Stimulated activated CD8-positive, alpha-beta memory T cell treated with anti-CD3 and anti-CD28 coated beads, Interleukin-4, amount 100 ng/mL, for 1 hour (primary cell): ENCODE measurements at regions not wholly inside any gene's neighbourhood (a gene's known extent, or its start where the extent isn't known, plus 50 kb on each side); places are given as distances from the start of the nearest gene placed in this dataset.

Experiments used
- DNase-seq, 2 donors: peaks; one replicate each; pipeline ENCODE4 v3.0.0-alpha.2; 2020; ENCODE audit warnings: low read depth in 2 of 2, low spot score in 1 of 2

DNA sequence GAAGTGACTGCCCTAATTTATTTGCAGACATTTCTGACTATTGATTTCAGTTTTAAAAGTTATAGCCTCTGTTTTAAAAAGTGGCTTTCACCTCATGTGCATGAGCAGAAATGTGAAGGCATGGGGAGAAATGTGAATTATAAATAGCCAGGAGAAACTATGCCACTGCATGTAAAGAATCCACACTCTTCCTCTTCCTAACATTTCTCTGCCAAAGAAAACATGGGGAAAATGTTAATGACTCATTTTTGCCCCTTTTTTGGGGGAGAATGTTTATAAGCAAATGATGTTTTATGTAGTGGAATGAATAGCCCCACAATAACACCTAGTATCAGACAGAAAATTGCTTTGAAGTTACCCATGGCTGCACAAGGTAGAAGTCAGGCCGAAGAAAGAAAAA lies 249.0 kb upstream of the TANK start:
- no peak for DNase-seq

DNA sequence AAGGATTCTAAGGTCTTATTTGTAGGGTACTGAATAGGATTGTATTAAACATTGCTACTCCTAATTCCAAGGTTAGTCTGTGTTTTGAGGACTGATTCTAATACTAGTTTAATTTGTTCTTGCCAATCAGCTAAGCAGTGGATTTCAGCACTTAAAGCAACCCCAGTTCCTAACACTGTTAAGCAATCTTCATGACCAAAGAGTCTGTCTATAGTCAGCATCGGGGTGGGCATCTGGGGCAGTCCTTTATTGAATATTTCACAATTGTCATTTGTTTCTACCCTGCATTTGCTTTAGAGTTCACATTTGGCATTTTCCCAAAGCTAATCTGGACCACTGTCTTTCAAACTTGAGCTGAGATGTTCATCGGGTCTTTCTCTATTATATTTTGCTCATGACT lies 248.0 kb upstream of the TANK start:
- DNase-seq = no peak

DNA sequence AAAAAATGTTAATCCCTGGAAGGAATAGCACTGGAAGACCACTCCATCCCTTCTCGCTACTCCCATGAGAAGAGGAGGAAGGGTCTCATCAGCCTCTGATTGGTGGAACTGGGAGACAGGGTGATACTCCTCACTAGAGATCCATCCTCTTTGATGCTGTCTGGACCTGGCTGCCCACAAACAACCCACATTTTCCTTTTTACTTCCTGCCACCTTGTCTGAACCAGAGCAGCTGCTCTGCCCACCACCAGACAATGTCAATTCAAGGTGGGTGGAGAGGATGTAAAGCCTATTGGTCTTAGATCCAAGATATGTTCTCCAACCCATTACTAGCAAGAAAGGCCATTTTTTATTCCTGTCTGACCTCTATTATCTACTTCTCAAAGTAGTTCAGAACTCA lies 246.9 kb upstream of the TANK start:
- DNase-seq = no peak

DNA sequence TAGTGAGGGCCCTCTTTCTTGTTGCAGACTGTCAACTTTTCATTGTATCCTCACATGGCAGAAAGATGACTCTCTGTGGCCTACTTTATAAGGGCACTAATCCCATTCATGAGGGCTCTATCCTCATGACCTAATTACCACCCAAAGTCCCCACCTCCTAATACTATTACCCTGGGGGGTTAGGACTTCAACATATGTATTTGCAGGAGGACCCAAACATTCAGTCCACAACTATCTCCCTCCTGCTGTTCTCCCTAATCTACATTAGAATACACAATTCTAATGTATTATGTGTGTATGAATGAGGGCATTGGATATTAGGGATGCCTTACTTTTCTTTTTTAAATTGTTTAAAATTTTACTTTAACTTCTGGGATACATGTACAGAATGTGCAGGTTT lies 246.0 kb upstream of the TANK start:
- DNase-seq = no peak

DNA sequence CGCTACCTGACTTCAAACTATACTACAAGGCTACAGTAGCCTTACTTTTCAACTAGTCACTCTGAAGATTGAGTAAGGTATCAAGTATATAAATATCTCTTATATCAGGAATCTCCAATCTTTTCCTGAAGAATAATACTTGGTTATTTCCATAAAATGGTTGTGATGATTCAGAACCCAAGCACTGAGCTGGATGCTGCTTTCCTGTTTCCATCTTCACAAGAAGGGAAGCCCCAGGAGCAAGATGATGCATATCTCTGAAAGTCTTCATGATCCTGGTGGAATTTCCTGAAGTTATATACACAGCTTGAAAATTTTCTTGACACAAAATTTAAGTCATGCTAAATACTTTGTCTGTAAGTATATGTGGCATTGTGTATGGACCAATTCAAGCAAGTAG lies 243.9 kb upstream of the TANK start:
- no peak for DNase-seq

DNA sequence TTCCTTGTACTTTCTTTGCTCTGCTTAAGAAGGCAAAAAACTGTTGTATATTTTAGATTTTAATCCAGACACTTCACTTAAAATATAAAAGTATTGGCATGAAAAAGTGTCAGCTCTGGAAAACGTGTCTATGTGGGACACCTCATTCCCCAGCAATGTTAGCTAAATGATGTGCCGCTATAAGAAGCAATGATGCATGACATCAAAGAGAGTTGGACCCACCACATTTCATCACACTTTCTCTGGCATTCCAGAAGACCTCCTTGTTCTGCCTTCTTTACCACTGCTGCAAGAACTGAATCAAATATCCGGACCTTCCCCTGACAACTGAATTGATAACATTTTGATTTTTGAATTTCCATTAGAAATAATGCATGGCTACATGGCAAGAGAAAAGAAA lies 242.4 kb upstream of the TANK start:
- DNase-seq = no peak

DNA sequence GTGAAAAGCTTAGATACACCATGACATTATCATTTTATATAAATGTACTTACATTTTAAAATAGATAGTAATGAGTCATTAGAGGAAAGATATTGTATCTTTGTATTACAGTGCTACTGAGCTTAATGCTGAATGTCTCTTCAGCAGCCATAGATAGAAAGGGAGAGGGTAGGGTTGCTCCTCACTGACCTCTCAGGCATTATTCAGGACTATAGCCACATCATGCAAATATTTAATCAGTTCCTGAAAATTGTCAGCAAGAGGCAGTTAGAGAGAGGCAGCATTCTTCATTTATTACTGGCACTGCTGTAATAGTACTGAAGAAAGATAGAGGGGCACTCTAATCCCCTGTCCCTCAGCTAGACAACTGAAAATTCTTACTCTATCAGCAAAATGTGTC lies 242.0 kb upstream of the TANK start:
- DNase-seq = no peak

DNA sequence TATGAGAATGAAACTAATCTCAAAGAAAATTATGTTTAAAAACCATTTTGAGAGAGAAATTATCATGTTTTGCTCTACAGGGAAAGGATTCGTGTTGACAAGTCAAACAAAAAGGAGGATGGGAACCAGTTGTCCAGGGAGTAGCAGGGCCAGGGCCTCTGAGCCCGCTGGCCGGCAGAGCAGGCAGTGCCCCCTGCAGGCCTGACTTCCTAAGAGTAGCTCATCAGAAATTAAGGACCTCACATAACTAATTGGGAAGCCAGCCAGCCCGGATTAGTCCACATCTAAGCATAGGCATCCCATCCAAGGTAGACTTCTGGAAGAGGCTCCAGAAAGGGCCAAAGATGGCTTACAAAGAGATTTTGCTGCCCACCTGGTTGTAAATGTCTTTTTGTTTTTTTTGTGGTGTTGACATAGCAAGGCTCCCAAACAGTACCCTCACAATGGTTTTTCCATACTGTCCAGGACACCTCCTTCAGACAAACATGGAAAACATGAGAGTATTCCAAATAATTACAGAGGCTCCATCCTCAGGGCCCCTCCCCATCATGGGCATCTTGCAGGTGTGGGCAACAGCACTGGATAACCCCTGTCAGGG lies 241.2 kb upstream of the TANK start:
- DNase-seq = no peak

DNA sequence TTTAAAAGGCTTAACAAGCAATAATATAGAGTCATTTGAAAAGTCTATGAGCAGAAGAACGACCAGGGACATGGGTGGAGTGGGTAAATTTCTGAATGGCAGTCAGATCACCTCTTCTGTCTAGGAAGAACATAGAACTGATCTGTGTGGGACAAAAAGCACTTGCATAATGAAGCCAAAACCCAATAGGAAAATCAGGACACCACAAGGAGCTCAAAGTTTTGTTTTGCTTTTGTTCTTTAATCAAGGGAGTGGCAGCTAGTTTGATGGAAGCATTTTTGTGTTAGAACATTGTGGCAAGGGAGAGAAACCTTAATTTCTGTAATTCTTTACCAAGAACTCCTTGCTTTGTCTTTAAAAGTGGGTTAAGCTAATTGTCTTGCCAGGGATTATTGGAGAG lies 240.2 kb upstream of the TANK start:
- no peak for DNase-seq

DNA sequence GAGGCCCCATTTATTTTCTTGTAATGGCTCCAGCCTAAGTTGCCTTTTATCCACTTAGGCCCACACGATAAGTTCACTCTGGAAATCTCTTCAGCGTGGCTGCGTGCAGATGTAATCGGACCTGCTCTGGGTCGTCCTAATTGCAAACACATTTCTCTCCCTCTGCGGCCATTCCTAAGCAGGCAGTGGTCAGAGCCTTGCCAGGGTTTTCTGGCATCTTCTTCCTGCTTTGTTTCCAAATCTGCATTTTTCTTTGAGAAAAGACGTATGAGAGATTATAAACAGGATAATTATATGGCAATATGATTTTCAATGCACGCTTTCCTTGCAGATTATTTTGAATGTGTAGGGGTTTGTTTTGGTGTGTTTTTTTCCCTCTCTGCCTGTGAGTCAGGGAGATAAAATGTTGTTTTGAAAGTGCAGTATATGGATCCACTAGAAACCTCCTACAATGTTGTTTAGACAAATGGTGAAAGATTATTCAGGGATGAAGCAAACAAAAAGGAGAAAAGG lies 239.4 kb upstream of the TANK start:
- DNase-seq = no peak

DNA sequence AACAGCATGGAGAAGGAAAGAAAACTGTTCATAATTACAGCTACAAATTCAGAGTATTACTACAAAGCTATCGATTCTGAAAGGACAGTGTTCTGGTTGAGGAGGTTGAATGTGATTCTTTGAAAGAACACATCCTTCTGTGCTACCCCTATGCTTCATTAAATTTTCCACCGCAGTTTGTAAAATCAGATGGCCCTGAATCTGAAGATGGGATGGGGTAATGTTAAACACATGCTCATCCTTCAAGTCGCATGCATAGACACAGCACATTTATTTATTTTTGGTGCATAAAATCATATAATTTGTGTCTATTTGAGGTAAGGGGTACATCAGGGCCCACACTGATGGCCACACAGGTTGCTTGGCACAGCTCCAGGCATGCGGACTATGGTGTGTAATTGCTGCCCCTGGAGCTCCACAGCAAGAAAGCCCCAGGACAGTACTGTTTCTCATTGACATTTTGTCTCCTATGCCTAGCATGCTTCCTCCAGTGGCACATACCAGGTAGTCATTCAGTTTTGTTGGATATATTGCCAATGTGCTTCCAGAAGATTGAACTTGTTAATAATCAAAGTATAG lies 238.8 kb upstream of the TANK start:
- DNase-seq = no peak

DNA sequence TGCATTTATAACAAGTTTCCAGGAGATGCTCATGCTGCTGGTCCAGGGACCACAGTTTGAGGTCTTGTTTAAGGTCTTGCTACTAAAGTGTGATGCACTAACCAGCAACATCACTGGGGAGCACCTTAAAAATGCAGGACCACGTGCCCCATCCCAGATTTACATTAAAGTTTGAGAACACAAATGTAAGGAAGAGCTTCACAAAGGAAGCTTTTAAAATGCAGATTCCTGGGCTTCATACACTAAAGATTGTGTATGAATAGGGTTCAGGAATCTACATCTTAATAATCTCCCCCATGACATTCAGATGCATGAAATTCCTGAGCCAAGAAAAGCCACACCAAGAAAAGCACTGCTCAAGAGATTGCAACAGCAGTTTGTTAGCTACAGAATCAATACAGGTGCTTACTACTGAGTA lies 235.3 kb upstream of the TANK start:
- DNase-seq = no peak

DNA sequence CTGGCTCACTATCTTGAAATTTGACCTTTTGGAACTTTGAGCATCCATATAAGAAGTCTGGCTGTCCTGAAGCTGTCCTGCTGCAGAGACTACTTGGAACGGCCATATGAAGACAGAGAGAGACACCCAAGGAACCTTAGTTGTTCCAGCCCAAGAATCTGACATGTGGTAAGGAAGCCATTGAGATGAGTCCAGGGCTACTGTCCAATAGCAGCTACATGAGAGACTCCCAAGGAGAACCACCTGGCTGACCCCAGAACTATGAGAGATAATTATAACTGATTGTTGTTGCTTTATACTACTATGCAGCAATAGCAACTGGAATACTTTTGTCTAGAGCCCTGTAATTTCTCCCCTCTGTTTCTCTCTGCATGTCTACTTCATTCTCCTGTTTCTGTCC lies 234.3 kb upstream of the TANK start:
- no peak for DNase-seq

DNA sequence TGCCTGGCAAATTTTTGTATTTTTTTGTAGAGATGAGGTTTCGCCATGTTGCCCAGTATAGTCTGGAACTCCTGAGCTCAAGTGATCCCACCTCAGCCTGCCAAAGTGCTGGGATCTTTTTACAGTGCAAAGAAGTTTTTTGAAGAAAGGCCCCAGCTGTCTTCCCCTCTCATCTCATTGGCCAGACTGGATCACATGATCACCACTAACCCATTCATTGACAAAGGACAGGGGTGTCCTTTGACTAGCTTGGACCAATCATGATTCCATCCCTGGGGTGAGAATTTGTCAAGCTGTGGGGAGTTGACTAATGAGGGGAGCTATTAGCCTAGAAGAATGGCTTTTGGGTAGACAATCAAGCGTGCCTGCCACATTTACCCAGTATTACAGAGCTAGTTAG lies 232.9 kb upstream of the TANK start:
- DNase-seq = no peak

DNA sequence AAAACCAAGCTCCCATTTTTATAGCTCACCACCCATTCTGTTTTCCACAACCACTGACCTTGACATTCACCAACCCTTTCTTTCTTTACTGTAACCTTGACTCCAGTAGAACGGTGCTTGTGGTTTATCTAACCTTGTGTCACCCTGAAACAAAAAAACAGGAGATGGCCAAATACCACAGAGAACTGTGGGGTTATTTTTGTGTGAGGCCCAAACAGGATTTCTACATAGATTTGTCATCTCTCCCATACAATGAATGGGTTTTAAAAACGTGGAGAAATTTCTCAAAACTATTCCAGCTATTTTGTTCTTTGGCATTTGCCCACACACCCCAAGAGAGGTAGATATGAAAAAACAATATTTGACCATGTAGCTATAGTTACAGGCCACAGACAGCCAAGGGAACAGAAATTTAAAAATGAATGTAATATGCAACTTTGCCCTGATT lies 231.3 kb upstream of the TANK start:
- DNase-seq = no peak

DNA sequence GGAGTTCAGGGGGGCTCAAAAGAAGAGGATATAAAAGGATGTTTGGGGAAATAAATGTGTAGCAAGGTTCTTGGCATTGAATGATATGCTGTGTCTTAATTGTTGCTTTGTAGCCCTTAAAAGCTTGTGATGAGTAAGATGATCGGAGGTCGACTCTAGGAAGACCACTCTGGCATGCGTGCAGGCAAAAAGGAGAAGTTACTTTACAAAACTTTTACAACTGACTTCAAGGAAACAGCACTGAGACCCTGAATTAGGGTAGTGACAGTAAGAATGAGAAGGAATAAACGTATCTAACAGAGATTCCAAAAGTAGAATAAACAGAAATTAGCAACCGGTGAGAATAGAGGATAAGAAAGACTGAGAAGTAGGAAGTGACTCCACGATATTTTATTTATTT lies 228.7 kb upstream of the TANK start:
- DNase-seq = no peak

DNA sequence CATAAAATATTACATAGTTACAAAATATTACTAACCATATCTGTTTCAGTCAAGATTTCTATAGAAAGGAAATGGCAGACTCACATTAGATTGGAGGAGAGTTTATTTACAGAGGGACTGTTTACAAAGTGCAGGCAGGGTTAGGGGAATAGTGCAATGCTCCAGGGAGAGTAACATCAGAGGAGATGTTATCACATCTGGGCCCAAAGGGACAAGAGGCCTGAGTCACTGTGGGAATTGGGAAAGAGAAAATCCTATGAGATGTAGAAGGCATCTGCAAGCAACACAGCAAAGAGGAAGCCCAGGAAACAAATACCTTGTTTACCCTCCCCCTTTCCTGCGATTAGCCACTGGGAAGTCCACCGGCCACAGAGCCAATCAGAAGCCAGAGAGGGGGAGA lies 227.3 kb upstream of the TANK start:
- no peak for DNase-seq

DNA sequence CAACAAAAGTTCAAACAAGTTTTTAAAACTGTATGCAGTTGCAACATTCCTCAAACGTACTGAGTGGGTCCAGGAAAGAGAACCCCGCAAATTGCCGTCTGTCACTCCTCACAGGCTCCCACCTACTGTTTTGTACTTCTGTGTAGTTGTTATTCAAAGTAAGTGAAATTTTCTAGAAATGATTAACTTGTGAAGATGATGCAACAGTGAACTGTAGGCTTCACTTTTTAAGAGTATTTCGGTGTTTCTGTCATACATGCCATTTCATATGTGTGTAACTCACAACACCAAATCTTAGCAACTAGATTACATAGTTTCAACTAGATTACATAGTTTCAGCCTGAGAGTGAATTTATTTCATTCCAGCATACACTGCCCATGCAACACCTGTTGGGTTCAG lies 226.0 kb upstream of the TANK start:
- no peak for DNase-seq

DNA sequence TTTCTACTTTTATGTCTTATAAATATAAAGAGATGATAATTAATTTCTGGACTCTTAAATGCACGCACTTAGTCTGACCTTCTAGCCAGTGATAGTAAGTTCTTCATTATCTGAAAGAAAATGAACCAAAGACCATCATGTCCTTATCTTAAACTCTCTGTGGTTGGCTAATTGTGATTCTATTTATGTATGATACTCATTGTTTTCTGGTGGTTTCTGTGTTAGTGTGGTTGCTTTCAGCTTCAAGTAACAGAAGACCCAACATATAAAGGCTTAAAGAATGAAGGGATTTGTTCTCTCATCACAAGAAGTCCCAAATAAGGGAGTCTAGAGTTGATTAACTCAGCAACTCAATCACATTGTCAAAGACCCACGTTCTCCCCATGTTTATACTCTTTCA lies 225.2 kb upstream of the TANK start:
- DNase-seq = no peak

DNA sequence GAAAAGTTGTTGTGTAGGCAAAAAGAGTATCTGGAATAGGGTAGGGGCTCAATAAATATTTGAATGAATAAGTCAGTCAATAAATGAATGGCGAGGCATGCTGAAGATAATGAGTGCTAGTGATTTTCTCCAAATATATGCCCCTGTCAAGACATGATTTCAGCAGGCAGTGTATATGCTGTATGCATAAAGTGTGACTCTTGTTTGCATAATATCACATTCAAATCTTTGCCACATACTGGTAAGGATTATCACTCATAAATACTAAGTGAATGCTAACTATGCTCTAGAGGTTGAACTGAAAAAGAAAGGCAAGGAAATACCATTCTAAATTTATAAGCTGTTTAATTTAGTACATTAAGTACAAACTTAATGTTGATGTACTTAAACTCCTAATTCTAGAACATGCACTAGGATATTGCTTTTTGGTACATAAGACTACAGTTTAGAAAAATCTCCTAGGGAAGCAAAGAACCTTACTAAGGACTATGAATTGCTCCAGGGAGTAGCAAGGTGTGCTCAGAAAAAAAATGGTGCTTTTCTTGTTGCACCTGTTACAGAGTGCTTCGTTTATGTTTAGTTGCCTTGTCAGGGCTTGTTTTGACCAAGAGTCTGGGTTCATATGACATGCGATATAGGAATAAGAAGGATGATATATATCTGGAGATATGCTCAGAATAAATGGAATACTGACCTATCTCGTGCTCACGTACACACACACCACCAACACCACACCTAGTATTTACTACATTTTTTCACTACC lies 224.0 kb upstream of the TANK start:
- DNase-seq = no peak

DNA sequence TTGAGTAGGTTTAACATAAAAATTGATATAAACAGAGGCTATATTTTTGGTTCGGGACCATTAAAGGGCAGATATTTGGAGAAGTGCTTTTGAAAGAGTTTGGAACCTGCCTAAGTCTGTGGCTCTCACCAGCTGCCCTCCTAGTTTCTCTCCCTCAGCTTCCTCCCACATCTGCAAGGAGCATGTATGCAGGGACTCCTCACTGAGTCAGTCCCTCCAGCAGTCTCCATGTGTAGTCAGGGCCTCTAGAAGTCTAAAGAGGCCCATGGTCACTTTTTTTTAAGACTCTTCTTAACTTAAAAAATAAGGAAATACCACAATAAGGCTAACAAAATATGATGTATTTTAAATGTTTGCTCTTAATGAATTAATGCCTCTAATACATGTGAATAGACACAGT lies 220.0 kb upstream of the TANK start:
- no peak for DNase-seq

DNA sequence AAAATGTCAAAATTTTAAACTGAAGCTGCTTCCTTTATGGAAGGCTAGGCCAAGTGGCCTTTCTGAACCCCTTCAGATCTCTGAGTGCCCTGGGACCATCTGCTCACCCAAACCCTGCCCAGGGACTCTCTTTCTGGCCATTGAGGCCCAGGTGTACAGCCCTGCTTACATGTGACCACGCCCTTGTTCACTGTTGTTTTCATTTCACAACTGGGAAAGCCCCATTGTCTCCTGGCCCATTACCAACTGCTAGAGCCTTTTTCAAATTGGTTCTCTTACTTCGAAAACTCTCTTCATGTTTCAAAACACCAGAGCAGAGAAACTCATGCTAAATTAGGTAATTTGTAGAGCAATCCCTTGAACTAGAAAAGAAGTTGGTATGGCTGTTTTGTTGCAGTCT lies 219.5 kb upstream of the TANK start:
- DNase-seq = no peak
